ENCODE measurements at regions not wholly inside any gene's neighbourhood (a gene's known extent, or its start where the extent isn't known, plus 50 kb on each side); places are given as distances from the start of the nearest gene placed in this dataset.
"Not testable (repeated sequence)": the region's sequence is repeated elsewhere in the genome, so short reads cannot be mapped to it uniquely, and the experiment has no call there.

GRCh38 chr11:104776501-104777170, 121.6 kb downstream of the CASP12 start:
- no peak for DNase-seq (ENCODE audit: extremely low read depth, low read depth)

GRCh38 chr11:104774578-104774977, 123.7 kb downstream of the CASP12 start:
- no peak for DNase-seq (ENCODE audit: extremely low read depth, low read depth)

- DNase-seq (ENCODE audit: extremely low read depth, low read depth) = no peak
Observed at GRCh38 chr11:104772806-104773241, 125.4 kb downstream of the CASP12 start.

GRCh38 chr11:104771763-104772162, 126.5 kb downstream of the CASP12 start:
- DNase-seq (ENCODE audit: extremely low read depth, low read depth) = no peak

GRCh38 chr11:104771046-104771445, 127.2 kb downstream of the CASP12 start:
- not testable (repeated sequence) for DNase-seq (ENCODE audit: extremely low read depth, low read depth)

- DNase-seq (ENCODE audit: extremely low read depth, low read depth) = no peak
Observed at GRCh38 chr11:104765401-104766095, 132.7 kb downstream of the CASP12 start.

- no peak for DNase-seq (ENCODE audit: extremely low read depth, low read depth)
Observed at GRCh38 chr11:104764710-104765045, 133.6 kb downstream of the CASP12 start.

GRCh38 chr11:104763930-104764709, 134.1 kb downstream of the CASP12 start:
- DNase-seq (ENCODE audit: extremely low read depth, low read depth) = no peak

- DNase-seq (ENCODE audit: extremely low read depth, low read depth) = no peak
Observed at GRCh38 chr11:104761511-104761910, 136.7 kb downstream of the CASP12 start.

- no peak for DNase-seq (ENCODE audit: extremely low read depth, low read depth)
Observed at GRCh38 chr11:104759464-104759863, 138.8 kb downstream of the CASP12 start.

- no peak for DNase-seq (ENCODE audit: extremely low read depth, low read depth)
Observed at GRCh38 chr11:104738918-104739317, 159.3 kb downstream of the CASP12 start.

- DNase-seq (ENCODE audit: extremely low read depth, low read depth) = no peak
Observed at GRCh38 chr11:104738208-104738607, 160.1 kb downstream of the CASP12 start.

- DNase-seq (ENCODE audit: extremely low read depth, low read depth) = no peak
Observed at GRCh38 chr11:104736502-104736901, 161.8 kb downstream of the CASP12 start.

- DNase-seq (ENCODE audit: extremely low read depth, low read depth) = no peak
Observed at GRCh38 chr11:104734998-104735397, 163.3 kb downstream of the CASP12 start.

- DNase-seq (ENCODE audit: extremely low read depth, low read depth) = no peak
Observed at GRCh38 chr11:104731890-104732289, 166.4 kb downstream of the CASP12 start.

GRCh38 chr11:104728927-104729326, 169.3 kb downstream of the CASP12 start:
- no peak for DNase-seq (ENCODE audit: extremely low read depth, low read depth)

GRCh38 chr11:104727768-104728167, 170.5 kb downstream of the CASP12 start:
- no peak for DNase-seq (ENCODE audit: extremely low read depth, low read depth)

- no peak for DNase-seq (ENCODE audit: extremely low read depth, low read depth)
Observed at GRCh38 chr11:104727095-104727494, 171.2 kb downstream of the CASP12 start.

- no peak for DNase-seq (ENCODE audit: extremely low read depth, low read depth)
Observed at GRCh38 chr11:104725796-104726408, 172.4 kb downstream of the CASP12 start.

- no peak for DNase-seq (ENCODE audit: extremely low read depth, low read depth)
Observed at GRCh38 chr11:104713401-104713800, 184.9 kb downstream of the CASP12 start.

- DNase-seq (ENCODE audit: extremely low read depth, low read depth) = no peak
Observed at GRCh38 chr11:104705490-104706190, 192.6 kb downstream of the CASP12 start.
